Esophagus muscularis mucosa (tissue), 4 donors: ENCODE measurements at regions not wholly inside any gene's neighbourhood (a gene's known extent, or its start where the extent isn't known, plus 50 kb on each side); places are given as distances from the start of the nearest gene placed in this dataset.

Source experiments
- CTCF ChIP-seq, 3 experiments: fragments of 200-600 bp in 2 of 3; fragments of 450-650 bp in 1 of 3; sonication (generic) in 2 of 3; IDR thresholded peaks; one replicate each; pipeline ENCODE4 v1.5.1; 2017 to 2019; ENCODE audit warnings: antibody characterized with exemption in 3 of 3, mild to moderate bottlenecking in 2 of 3, moderate library complexity in 1 of 3
- EP300 ChIP-seq: sonication (generic); formaldehyde crosslinking; IDR thresholded peaks from one replicate; pipeline ENCODE4 v1.6.1; 2017; ENCODE audit warnings: antibody characterized with exemption
- POLR2A ChIP-seq: fragments of 450-650 bp; IDR thresholded peaks from one replicate; pipeline ENCODE4 v1.6.1; 2017; ENCODE audit warnings: antibody characterized with exemption, moderate library complexity, mild to moderate bottlenecking, low read depth
- POLR2AphosphoS5 ChIP-seq, 2 donors: sonication (generic); formaldehyde crosslinking; IDR thresholded peaks; one replicate each; pipeline ENCODE4 v1.6.1; 2017; ENCODE audit warnings: antibody characterized with exemption in 2 of 2

GRCh38 chr18:10354890-10355289 is 99.5 kb upstream of the APCDD1 start:
- TF ChIP-seq CTCF (IDR thresholded peaks at IDR 0.05) (no peak), POLR2AphosphoS5 (IDR thresholded peaks at IDR 0.05) (no peak), POLR2A (no peak), EP300 (no peak)
